ENCODE measurements at regions not wholly inside any gene's neighbourhood (a gene's known extent, or its start where the extent isn't known, plus 50 kb on each side); places are given as distances from the start of the nearest gene placed in this dataset.
"Not testable (repeated sequence)": the region's sequence is repeated elsewhere in the genome, so short reads cannot be mapped to it uniquely, and the experiment has no call there.

- no peak for DNase-seq (ENCODE audit: low read depth)
Observed at GRCh38 chr4:159551281-159551680, 448.4 kb downstream of the RAPGEF2 start.

GRCh38 chr4:159552979-159553768 is 450.3 kb downstream of the RAPGEF2 start:
- no peak for DNase-seq (ENCODE audit: low read depth)

- DNase-seq (ENCODE audit: low read depth), result no peak
Observed at GRCh38 chr4:159555873-159556272, 453.0 kb downstream of the RAPGEF2 start.

GRCh38 chr4:159562366-159562765 is 459.5 kb downstream of the RAPGEF2 start:
- DNase-seq (ENCODE audit: low read depth), result no peak

GRCh38 chr4:159563257-159563656 is 460.4 kb downstream of the RAPGEF2 start:
- DNase-seq (ENCODE audit: low read depth), result no peak

GRCh38 chr4:159564615-159565014 is 461.7 kb downstream of the RAPGEF2 start:
- DNase-seq (ENCODE audit: low read depth), result no peak

- DNase-seq (ENCODE audit: low read depth), result no peak
Observed at GRCh38 chr4:159566786-159567185, 463.9 kb downstream of the RAPGEF2 start.

- DNase-seq (ENCODE audit: low read depth), result no peak
Observed at GRCh38 chr4:159577241-159577640, 474.4 kb downstream of the RAPGEF2 start.

GRCh38 chr4:159582685-159583084 is 479.8 kb downstream of the RAPGEF2 start:
- DNase-seq (ENCODE audit: low read depth), result no peak

GRCh38 chr4:159592898-159593556 is 490.1 kb downstream of the RAPGEF2 start:
- DNase-seq (ENCODE audit: low read depth), result no peak

- DNase-seq (ENCODE audit: low read depth), result no peak
Observed at GRCh38 chr4:159593681-159594080, 490.8 kb downstream of the RAPGEF2 start.

GRCh38 chr4:159594576-159594975 is 491.7 kb downstream of the RAPGEF2 start:
- no peak for DNase-seq (ENCODE audit: low read depth)

GRCh38 chr4:159595101-159595500 is 492.2 kb downstream of the RAPGEF2 start:
- DNase-seq (ENCODE audit: low read depth), result not testable (repeated sequence)

GRCh38 chr4:159598602-159599001 is 495.7 kb downstream of the RAPGEF2 start:
- DNase-seq (ENCODE audit: low read depth), result no peak

GRCh38 chr4:159600061-159600460 is 497.2 kb downstream of the RAPGEF2 start:
- DNase-seq (ENCODE audit: low read depth), result no peak

GRCh38 chr4:159604781-159605180 is 501.9 kb downstream of the RAPGEF2 start:
- DNase-seq (ENCODE audit: low read depth), result no peak

GRCh38 chr4:159606835-159607234 is 504.0 kb downstream of the RAPGEF2 start:
- DNase-seq (ENCODE audit: low read depth), result no peak

- no peak for DNase-seq (ENCODE audit: low read depth)
Observed at GRCh38 chr4:159607809-159608208, 504.9 kb downstream of the RAPGEF2 start.

GRCh38 chr4:159608436-159608835 is 505.6 kb downstream of the RAPGEF2 start:
- no peak for DNase-seq (ENCODE audit: low read depth)

- no peak for DNase-seq (ENCODE audit: low read depth)
Observed at GRCh38 chr4:159632031-159632430, 529.2 kb downstream of the RAPGEF2 start.

GRCh38 chr4:159639671-159640323 is 536.9 kb downstream of the RAPGEF2 start:
- DNase-seq (ENCODE audit: low read depth), result no peak

GRCh38 chr4:159649237-159649636 is 546.4 kb downstream of the RAPGEF2 start:
- DNase-seq (ENCODE audit: low read depth), result no peak

GRCh38 chr4:159652871-159653270 is 550.0 kb downstream of the RAPGEF2 start:
- no peak for DNase-seq (ENCODE audit: low read depth)
